Activated naive CD8-positive, alpha-beta T cell treated with anti-CD3 and anti-CD28 coated beads, Interleukin-2, amount 50 U/mL, for 16 hours (primary cell): ENCODE measurements at regions not wholly inside any gene's neighbourhood (a gene's known extent, or its start where the extent isn't known, plus 50 kb on each side); places are given as distances from the start of the nearest gene placed in this dataset.
"Not testable (repeated sequence)": the region's sequence is repeated elsewhere in the genome, so short reads cannot be mapped to it uniquely, and the experiment has no call there.

Experiments
- DNase-seq: peaks from one replicate; pipeline ENCODE4 v3.0.0-alpha.2; 2020; ENCODE audit warnings: low read depth, low spot score

- no peak for DNase-seq
These were observed 301.3 kb upstream of the SGCD start for GRCh38 chr5:156025656-156026055.

DNA sequence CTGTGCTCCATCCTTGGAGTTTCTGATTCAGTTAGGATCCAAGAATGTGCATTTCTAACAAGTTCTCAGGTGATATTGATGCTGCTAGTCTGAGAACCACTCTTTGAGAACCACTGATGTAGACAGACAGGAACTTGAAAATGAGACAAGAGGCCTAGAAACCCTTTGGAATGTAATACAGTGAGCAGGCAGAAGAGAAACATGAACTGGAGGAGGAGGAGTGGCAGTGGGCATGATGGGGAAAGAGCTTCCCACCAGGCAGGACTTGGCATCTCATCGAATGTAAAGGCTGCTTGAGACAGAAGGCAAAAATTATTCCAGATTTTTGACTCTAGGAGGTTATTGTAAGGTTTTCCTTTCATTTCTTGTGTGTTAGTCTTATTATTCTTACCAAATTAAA lies 295.8 kb upstream of the SGCD start:
- no peak for DNase-seq

DNA sequence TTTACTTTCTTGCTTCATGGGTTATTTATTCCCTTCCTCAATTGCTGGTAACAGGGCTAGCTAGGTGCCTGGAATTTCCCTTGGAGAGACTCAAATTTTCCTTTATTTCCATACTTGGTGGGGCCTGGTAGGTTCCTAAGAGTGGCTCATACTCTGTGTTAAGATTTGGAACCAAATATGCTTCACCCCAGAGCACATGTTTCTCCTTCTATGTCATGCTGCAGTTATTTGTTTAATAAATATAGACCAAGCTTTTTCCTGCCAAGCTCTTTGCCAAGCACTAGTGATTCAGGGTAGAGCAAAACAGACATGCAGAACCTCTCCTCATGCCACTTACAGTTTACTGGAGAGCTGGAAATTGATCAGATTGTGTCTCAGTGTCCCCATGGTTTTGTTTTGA lies 290.3 kb upstream of the SGCD start:
- no peak for DNase-seq

- no peak for DNase-seq
These were observed 289.6 kb upstream of the SGCD start for GRCh38 chr5:156037151-156037909.

DNA sequence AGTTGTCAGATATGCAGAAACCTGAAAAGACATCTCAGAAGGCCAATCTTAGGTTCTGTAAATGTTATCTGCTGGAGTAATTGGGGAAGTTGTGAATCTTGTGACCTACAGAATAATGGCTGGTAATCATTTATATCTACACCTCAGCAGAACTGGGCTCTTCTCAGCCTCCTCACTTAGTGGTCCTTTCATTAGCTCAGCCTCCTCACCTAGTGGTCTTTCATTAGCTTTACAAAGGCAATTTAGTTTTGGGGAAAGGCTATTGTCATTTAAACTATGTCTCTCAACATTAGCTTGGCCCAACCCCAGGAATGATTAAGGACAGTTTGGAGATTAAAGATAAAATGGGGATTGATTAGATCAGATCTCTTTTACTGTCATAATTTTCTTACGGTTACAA lies 284.2 kb upstream of the SGCD start:
- no peak for DNase-seq

GRCh38 chr5:156043351-156043750 lies 283.6 kb upstream of the SGCD start:
- DNase-seq: no peak

- DNase-seq: no peak
These were observed 275.0 kb upstream of the SGCD start for GRCh38 chr5:156051972-156052371.

- DNase-seq: no peak
These were observed 274.3 kb upstream of the SGCD start for GRCh38 chr5:156052656-156053055.

DNA sequence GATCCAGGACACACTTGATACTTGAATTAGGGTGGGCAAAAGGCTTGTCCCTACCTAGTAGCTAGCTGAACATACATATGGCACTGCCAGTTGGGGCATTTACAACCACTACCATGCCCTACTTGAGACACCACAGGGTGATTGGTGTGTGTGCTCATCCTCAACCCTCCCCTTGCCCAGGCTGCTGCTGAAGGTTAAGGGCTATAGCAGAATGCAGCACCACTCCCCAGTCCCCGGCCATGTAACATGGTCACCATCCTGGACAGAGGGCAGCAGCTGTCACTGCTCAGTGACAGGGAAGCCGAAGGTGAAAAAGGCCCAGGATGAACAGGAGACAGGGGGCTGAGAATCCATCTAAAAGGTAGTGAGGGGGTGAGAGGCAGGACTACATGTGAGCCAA lies 273.9 kb upstream of the SGCD start:
- DNase-seq: no peak

DNA sequence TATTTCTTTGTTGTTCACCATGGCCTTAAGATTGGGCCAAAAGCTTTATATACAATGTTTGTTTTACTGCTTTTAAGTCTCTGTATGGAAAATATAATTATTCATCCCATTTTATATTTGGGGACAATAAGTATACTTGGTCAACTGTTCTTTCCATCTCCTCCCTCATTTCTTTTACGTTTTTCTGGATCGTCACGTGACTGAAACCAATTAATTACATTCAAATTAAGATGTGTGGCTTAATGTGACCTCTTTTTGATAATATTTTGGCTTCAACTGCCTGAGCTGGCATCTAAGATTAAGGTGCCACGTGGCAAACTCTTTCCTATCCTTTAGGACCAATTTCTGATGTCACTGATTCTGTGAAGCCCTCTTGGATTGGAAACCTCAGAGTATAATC lies 250.1 kb upstream of the SGCD start:
- no peak for DNase-seq

DNA sequence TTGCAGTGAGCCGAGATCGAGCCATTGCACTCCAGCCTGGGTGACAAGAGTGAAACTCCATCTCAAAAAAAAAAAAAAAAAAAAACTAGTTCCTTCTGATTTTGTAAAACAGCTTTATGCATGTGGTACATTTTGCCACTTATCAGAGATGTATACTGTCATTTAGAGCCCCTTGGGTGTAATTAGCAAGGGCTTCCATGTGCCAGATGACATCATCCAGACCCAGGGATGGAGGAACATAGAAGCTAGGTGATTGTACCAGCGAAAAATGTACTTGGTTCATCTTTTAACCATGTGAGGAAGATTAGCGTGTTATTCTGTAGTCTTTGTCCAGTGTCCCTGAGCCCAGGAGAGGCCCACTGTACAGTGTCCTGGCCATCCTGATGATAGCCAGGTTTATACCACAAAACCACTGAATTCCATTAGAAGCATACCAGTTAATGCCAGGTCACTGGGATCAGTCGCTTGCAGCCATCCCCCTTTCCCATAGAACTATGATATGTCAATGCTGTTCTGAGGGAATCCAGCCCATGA lies 239.3 kb upstream of the SGCD start:
- no peak for DNase-seq

DNA sequence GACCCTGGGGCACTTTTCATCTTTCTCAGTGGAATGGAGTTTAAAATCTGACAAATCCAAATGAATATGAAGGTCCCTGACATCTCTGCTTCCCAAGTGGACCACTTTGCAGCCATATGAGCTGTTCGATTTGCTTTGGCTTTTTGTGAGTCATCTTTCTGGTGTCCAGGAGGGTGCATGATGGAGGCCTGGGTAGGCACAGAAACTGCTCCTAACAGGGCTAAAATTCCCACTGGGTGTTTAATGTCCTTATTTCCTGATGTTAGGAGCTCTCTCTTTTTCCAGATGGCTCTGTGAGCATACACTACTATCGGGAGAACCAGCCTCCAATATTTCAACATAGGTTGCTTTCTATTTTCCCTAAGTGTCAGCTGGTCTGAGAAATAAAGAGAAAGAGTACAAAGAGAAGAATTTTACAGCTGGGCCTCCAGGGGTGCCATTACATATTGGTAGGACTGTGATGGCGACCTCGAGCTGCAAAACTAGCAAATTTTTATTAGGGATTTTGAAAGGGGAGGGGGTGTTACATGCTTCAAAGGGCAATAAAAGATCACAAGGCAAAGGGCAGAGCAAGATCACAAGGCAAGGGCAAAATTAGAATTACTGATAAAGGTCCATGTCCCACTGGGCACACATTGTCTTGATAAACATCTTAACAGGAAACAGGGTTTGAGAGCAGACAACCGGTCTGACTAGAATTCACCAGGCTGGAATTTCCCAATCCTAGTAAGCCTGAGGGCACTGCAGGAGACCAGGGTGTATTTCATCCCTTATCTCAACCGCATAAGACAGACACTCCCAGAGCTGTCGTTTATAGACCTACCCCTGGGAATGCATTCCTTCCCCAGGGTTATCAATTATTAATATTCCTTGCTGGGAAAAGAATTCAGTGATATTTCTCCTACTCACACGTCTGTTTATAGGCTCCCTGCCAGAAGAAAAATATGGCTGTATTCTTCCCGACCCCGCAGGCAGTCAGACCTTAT lies 236.7 kb upstream of the SGCD start:
- DNase-seq: not testable (repeated sequence)

GRCh38 chr5:156093024-156093423 lies 233.9 kb upstream of the SGCD start:
- no peak for DNase-seq

- DNase-seq: no peak
These were observed 233.0 kb upstream of the SGCD start for GRCh38 chr5:156094001-156094400.

DNA sequence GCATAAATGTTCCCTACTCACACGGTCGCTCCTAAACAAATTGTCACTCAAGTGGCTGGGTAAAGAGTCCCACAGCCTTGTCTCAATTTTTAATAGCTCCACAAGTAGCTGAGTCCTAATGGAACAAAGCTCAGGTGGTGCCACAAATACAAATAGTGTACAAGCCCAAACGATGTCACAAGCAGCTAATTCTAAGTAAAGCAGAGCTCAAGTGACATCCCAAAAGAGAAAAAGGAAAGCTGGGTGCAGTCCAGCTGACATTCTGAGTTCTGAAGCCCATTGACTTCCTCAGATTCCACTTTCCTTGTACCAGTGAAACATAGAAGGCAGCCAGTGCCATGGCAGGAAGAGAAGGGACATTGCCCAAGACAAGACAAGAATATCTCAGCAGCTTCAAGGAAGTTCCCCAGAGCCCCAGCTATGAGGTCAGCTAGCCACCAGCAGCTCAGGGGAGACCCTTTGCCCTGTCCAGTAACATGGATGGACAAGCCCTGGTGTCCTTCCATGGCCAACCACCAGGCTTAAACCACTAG lies 231.2 kb upstream of the SGCD start:
- no peak for DNase-seq

DNA sequence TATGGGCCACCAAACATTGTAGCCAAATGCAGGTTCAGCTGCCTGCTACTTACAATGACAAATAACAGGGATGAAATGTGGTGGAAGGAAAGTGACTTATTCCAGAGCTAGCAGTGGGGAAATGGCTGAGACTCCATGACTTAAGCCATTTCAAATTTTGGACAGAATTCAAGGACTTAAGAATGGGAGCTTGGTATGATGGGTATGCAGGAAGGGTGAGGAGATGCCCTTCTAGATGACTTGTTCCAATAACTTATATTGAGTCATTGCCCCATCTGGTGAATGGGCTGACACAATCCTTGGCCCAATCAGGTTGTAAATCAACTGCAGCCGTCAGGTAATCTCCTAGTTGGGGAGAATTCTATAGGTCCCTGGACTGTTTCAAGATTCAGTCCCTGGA lies 230.7 kb upstream of the SGCD start:
- no peak for DNase-seq

DNA sequence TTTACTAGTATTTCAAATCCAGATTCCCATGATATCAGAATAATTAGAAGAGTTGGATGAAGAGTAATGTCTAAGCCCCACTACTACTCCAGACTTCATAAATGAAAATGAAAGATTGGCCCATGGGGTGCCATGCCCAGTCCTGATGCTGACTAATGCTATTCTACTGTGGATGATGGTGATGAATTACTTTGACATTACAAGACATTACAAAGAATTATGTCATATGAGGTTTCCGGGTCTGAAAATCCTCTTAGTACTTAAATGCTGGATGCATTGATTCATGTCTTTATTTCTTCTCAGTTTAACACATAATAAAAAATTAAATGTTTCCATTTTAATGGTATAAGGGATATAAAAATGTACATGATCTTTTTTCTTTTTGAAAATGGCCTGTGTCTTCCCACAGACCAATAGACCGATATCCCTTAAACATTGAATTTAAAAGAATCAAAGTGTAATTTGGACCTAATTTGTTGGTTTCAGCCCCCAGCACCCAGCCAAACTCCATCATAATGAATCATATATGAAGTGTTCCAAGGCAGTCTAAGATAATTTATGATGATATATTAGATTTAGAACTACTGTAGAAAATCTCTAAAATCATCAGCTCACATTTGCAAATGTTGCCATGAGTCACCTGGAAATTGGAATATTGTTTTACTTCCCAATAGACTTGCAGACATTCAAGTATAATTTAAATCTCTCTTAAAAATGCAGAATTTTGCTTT lies 223.6 kb upstream of the SGCD start:
- DNase-seq: no peak

DNA sequence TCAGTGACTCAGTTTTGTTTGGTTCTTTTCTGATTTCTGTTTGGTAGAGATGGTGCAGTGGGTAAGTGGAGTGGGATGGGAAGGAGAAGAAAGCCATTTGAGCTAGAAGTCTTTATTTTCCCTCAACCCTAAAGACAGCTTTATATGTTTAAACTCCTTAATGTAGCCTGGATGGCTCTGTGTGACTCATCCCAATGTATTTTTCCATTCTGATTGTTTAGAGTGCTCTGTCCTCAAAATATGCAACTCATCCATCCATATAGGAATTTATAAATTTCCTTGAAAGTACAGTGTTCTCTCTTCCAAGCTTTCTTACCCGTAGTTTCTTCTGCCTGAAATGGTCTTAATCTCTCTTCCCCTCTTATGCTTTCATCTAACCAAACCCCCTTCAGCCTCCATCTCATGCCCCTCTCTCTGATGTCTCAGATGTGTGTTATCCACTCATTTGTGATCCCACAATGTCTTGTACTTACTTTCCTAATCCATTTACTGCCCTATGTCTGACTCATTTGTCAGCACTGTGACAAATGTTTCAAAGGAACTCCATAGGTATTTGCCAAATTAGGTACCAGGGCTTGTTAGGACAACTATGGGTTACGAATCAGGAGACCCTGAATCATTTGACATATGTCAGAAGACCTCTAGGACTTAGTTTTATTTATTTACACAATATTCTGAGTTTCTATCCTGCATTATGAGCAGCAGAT lies 217.5 kb upstream of the SGCD start:
- no peak for DNase-seq

DNA sequence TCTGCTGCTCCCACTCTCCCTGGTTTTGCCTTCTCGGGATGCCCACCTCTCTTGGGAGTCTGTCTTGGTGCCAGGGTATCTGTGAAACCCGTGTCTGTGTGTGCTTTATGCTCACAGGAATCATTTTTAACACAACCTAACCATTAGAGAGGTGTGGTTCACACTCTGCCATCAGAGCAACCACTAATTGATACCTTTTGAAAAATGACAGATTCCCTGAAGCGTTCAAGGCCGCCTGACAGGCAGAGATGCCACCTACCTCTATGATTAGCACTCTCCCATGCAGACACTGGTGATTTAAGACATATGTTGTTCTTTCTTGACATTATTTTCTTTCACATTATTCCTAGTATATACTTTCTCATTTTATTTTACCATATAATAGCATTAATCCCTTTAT lies 207.3 kb upstream of the SGCD start:
- no peak for DNase-seq

DNA sequence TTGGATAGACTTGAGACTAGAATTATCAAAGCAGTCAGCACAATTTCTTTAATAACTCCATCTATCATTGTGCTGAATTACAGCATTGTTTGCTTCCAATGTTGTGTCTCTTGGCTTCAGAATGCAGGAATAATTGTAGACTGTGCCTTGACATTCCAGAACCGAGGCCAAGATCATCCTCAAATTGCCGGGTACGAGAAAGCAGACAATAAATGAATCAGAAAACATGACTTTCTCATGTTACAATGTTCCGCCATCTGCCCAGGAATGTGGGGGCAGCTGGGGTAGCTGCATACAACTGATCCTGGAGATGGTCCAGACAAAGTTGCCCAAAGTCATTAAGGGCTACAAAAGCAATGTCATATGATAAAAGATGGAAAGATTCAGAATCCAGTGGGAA lies 206.2 kb upstream of the SGCD start:
- DNase-seq: no peak

DNA sequence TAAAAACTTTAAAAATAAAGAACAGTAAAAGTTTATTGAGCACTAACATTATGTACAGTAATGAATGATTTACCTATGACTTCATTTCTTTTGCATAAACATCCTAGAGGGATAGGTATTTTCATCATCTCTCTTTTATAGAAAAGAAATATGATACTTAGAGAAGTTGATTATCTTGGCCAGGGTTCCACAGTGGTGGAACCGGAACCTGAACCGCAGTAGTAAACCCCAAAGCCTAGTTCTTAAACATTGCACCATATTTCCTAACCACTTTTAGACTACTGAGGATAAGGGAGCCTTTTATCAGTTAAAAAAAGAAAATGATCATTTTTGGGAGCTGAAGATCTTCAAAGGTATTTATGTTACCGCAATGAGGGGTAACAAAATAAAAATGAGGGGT lies 205.7 kb upstream of the SGCD start:
- no peak for DNase-seq
